HAP-1 (cell line): ENCODE measurements at regions not wholly inside any gene's neighbourhood (a gene's known extent, or its start where the extent isn't known, plus 50 kb on each side); places are given as distances from the start of the nearest gene placed in this dataset.
"Not testable (repeated sequence)": the region's sequence is repeated elsewhere in the genome, so short reads cannot be mapped to it uniquely, and the experiment has no call there.

Source experiments
- DNase-seq, 2 experiments: peaks; one replicate each; pipeline ENCODE4 v3.0.0-alpha.2; 2016 to 2020; ENCODE audit warnings: low spot score in 2 of 2
- H3K27me3 ChIP-seq: fragments of 250-450 bp; sonication (Bioruptor Pico); 2 replicates; pipeline ENCODE4 v1.5.1; 2020; ENCODE audit warnings: low read depth, mild to moderate bottlenecking, moderate library complexity
- H3K36me3 ChIP-seq: fragments of 250-450 bp; sonication (Bioruptor Pico); replicated peaks from 2 replicates; pipeline ENCODE4 v1.5.1; 2020; ENCODE audit warnings: mild to moderate bottlenecking
- H3K4me1 ChIP-seq: fragments of 250-450 bp; sonication (Bioruptor Pico); 2 replicates; pipeline ENCODE4 v1.5.1; 2020; ENCODE audit warnings: mild to moderate bottlenecking
- H3K4me3 ChIP-seq: fragments of 250-450 bp; sonication (Bioruptor Pico); 2 replicates; pipeline ENCODE4 v1.5.1; 2020; ENCODE audit warnings: mild to moderate bottlenecking, moderate library complexity
- H3K9me3 ChIP-seq: fragments of 250-450 bp; sonication (Bioruptor Pico); 2 replicates; pipeline ENCODE4 v1.5.1; 2020; ENCODE audit warnings: mild to moderate bottlenecking, moderate library complexity
- in situ Hi-C: fragments of 300-500 bp; cut with MboI; formaldehyde crosslinking; loops from 3 replicates; pipeline ENCODE4 v1.14.3; 2020; ENCODE audit warnings: low sequenced_read_pairs, inconsistent platforms, mixed read lengths

- H3K27me3 ChIP-seq: no peaks in the 10 kb centered on the region
- 0 out of 2 replicates have a peak, but pooled peaks cover 3% of the 10 kb centered on the region for H3K9me3 ChIP-seq
- H3K4me1 ChIP-seq: no peaks in the 10 kb centered on the region; the same call in 1 of the 2 replicates
- in situ Hi-C loops: no loop called here
- DNase-seq: no peak
- H3K36me3 ChIP-seq: no peaks in the 10 kb centered on the region
- no peak overlapping the region for H3K4me3 ChIP-seq
Measured at GRCh38 chr6:6749702-6750491, 161.4 kb downstream of the LY86 start.

- H3K4me3 ChIP-seq: no peak overlapping the region
Measured at GRCh38 chr6:6750594-6751265, 162.2 kb downstream of the LY86 start.

GRCh38 chr6:6751266-6751596 is 162.7 kb downstream of the LY86 start:
- in situ Hi-C loops: no loop called here
- Histone ChIP-seq H3K36me3 (no peaks in the 10 kb centered on the region), H3K27me3 (no peaks in the 10 kb centered on the region), H3K4me1 (no peaks in the 10 kb centered on the region; the same call in 1 of the 2 replicates), H3K4me3 (no peak overlapping the region), H3K9me3 (no peaks in the 10 kb centered on the region)
- DNase-seq: peak in 1 of 2 experiments; percentile 18

More at GRCh38 chr6:6750594-6751265, 162.2 kb downstream of the LY86 start:
- in situ Hi-C loops: no loop called here
- Histone ChIP-seq H3K4me1 (no peaks in the 10 kb centered on the region; the same call in 1 of the 2 replicates), H3K9me3 (no peaks in the 10 kb centered on the region), H3K36me3 (no peaks in the 10 kb centered on the region), H3K27me3 (no peaks in the 10 kb centered on the region)
- no peak for DNase-seq

GRCh38 chr6:6751619-6752023 is 163.1 kb downstream of the LY86 start:
- H3K4me3 ChIP-seq: no peak overlapping the region
- no peaks in the 10 kb centered on the region for H3K36me3 ChIP-seq
- no peaks in the 10 kb centered on the region; the same call in 1 of the 2 replicates for H3K4me1 ChIP-seq
- no peaks in the 10 kb centered on the region for H3K27me3 ChIP-seq
- DNase-seq: no peak
- in situ Hi-C loops: no loop called here
- no peaks in the 10 kb centered on the region for H3K9me3 ChIP-seq

GRCh38 chr6:6752129-6752528 is 163.6 kb downstream of the LY86 start:
- Histone ChIP-seq H3K4me1 (no peaks in the 10 kb centered on the region; the same call in 1 of the 2 replicates), H3K27me3 (no peaks in the 10 kb centered on the region), H3K4me3 (no peak overlapping the region), H3K36me3 (no peaks in the 10 kb centered on the region), H3K9me3 (no peaks in the 10 kb centered on the region)
- DNase-seq: no peak
- in situ Hi-C loops: no loop called here

GRCh38 chr6:6753301-6753700 is 164.8 kb downstream of the LY86 start:
- in situ Hi-C loops: no loop called here
- H3K4me1 ChIP-seq: no peaks in the 10 kb centered on the region; the same call in 1 of the 2 replicates
- H3K4me3 ChIP-seq: no peak overlapping the region
- no peak for DNase-seq
- H3K9me3 ChIP-seq: no peaks in the 10 kb centered on the region
- no peaks in the 10 kb centered on the region for H3K36me3 ChIP-seq
- H3K27me3 ChIP-seq: no peaks in the 10 kb centered on the region

GRCh38 chr6:6756526-6756925 is 168.0 kb downstream of the LY86 start:
- in situ Hi-C loops: no loop called here
- no peak for DNase-seq
- no peak overlapping the region for H3K4me3 ChIP-seq
- no peaks in the 10 kb centered on the region for H3K27me3 ChIP-seq
- no peaks in the 10 kb centered on the region for H3K36me3 ChIP-seq
- H3K9me3 ChIP-seq: no peaks in the 10 kb centered on the region
- H3K4me1 ChIP-seq: no peaks in the 10 kb centered on the region

- no peaks in the 10 kb centered on the region for H3K36me3 ChIP-seq
- H3K27me3 ChIP-seq: no peaks in the 10 kb centered on the region
- in situ Hi-C loops: no loop called here
- no peaks in the 10 kb centered on the region for H3K4me1 ChIP-seq
- DNase-seq: no peak
- H3K4me3 ChIP-seq: no peak overlapping the region
- no peaks in the 10 kb centered on the region for H3K9me3 ChIP-seq
Measured at GRCh38 chr6:6758546-6758914, 170.0 kb downstream of the LY86 start.

- DNase-seq: peak; percentile 27 to 69
- Histone ChIP-seq H3K9me3 (no peaks in the 10 kb centered on the region), H3K27me3 (no peaks in the 10 kb centered on the region), H3K4me1 (no peaks in the 10 kb centered on the region), H3K36me3 (no peaks in the 10 kb centered on the region), H3K4me3 (no peak overlapping the region)
- in situ Hi-C loops: no loop called here
Measured at GRCh38 chr6:6758915-6759654, 170.6 kb downstream of the LY86 start.

- no peaks in the 10 kb centered on the region for H3K27me3 ChIP-seq
- H3K4me1 ChIP-seq: no peaks in the 10 kb centered on the region
- H3K36me3 ChIP-seq: no peaks in the 10 kb centered on the region
- no peaks in the 10 kb centered on the region for H3K9me3 ChIP-seq
- in situ Hi-C loops: no loop called here
- no peak overlapping the region for H3K4me3 ChIP-seq
- no peak for DNase-seq
Measured at GRCh38 chr6:6760002-6760401, 171.5 kb downstream of the LY86 start.

GRCh38 chr6:6762566-6762965 is 174.0 kb downstream of the LY86 start:
- in situ Hi-C loops, H3K9me3 ChIP-seq, H3K4me1 ChIP-seq, H3K36me3 ChIP-seq, H3K27me3 ChIP-seq, DNase-seq, H3K4me3 ChIP-seq: not testable (repeated sequence)

GRCh38 chr6:6764764-6765434 is 176.4 kb downstream of the LY86 start:
- Histone ChIP-seq H3K9me3 (no peaks in the 10 kb centered on the region), H3K36me3 (no peaks in the 10 kb centered on the region), H3K4me1 (no peaks in the 10 kb centered on the region), H3K4me3 (no peak overlapping the region), H3K27me3 (no peaks in the 10 kb centered on the region)
- no peak for DNase-seq
- in situ Hi-C loops: no loop called here

GRCh38 chr6:6766230-6766905 is 177.8 kb downstream of the LY86 start:
- no peaks in the 10 kb centered on the region for H3K27me3 ChIP-seq
- H3K4me1 ChIP-seq: no peaks in the 10 kb centered on the region
- DNase-seq: no peak
- in situ Hi-C loops: no loop called here
- no peaks in the 10 kb centered on the region for H3K36me3 ChIP-seq
- H3K4me3 ChIP-seq: no peak overlapping the region
- H3K9me3 ChIP-seq: no peaks in the 10 kb centered on the region
